Posterior cingulate gyrus (tissue), 11 donors: ENCODE measurements at regions not wholly inside any gene's neighbourhood (a gene's known extent, or its start where the extent isn't known, plus 50 kb on each side); places are given as distances from the start of the nearest gene placed in this dataset.

Experiments used
- DNase-seq, 10 donors: peaks; one replicate each; pipeline versions ENCODE4 v3.0.0 to v3.0.0-alpha.2; 2020 to 2021; ENCODE audit warnings: mixed read lengths in 3 of 10
- intact Hi-C: fragments of 100-400 bp; cut with DNase I; formaldehyde crosslinking; loops from one replicate; pipeline ENCODE4 v1.15.1; 2023

- intact Hi-C loops, result no loop called here
These were observed 112.3 kb upstream of the TOP1 start for GRCh38 chr20:40916276-40916675.

GRCh38 chr20:40920291-40920690 lies 108.3 kb upstream of the TOP1 start:
- intact Hi-C loops, result no loop called here
- no peak for DNase-seq

More at GRCh38 chr20:40916276-40916675, 112.3 kb upstream of the TOP1 start:
- no peak for DNase-seq

- DNase-seq, result no peak
- intact Hi-C loops, result no loop called here
These were observed 105.8 kb upstream of the TOP1 start for GRCh38 chr20:40922865-40923264.

GRCh38 chr20:40925829-40926510 lies 102.7 kb upstream of the TOP1 start:
- no peak for DNase-seq
- intact Hi-C loops, result no loop called here

GRCh38 chr20:40926928-40927327 lies 101.7 kb upstream of the TOP1 start:
- intact Hi-C loops, result no loop called here
- DNase-seq, result no peak

GRCh38 chr20:40930561-40930960 lies 98.1 kb upstream of the TOP1 start:
- intact Hi-C loops, result no loop called here
- DNase-seq, result no peak

GRCh38 chr20:40931410-40932044 lies 97.1 kb upstream of the TOP1 start:
- intact Hi-C loops, result no loop called here
- peak in 3 of 10 donors; percentile 11 to 22 (median 20) for DNase-seq

GRCh38 chr20:40932436-40932835 lies 96.2 kb upstream of the TOP1 start:
- DNase-seq, result no peak
- intact Hi-C loops, result no loop called here

- intact Hi-C loops, result no loop called here
- no peak for DNase-seq
These were observed 94.9 kb upstream of the TOP1 start for GRCh38 chr20:40933758-40934157.

- intact Hi-C loops, result no loop called here
- DNase-seq, result no peak
These were observed 90.6 kb upstream of the TOP1 start for GRCh38 chr20:40938020-40938419.

GRCh38 chr20:40939667-40940066 lies 89.0 kb upstream of the TOP1 start:
- DNase-seq, result no peak
- intact Hi-C loops, result no loop called here

- intact Hi-C loops, result no loop called here
- no peak for DNase-seq
These were observed 87.5 kb upstream of the TOP1 start for GRCh38 chr20:40941133-40941610.

GRCh38 chr20:40942006-40942405 lies 86.6 kb upstream of the TOP1 start:
- intact Hi-C loops, result no loop called here
- no peak for DNase-seq

- DNase-seq, result no peak
- intact Hi-C loops, result no loop called here
These were observed 85.8 kb upstream of the TOP1 start for GRCh38 chr20:40942775-40943174.

GRCh38 chr20:40943591-40943990 lies 85.0 kb upstream of the TOP1 start:
- intact Hi-C loops, result no loop called here
- no peak for DNase-seq

- intact Hi-C loops, result loop anchor here (5.0 kb wide), 2 partner anchors 203 to 1058 kb away; no protein-coding TSS in a partner anchor
- DNase-seq, result no peak
These were observed 83.4 kb upstream of the TOP1 start for GRCh38 chr20:40945189-40945588.

GRCh38 chr20:40945754-40946450 lies 82.7 kb upstream of the TOP1 start:
- peak; percentile 40 to 95 (median 70) for DNase-seq
- intact Hi-C loops, result loop anchor here (5.0 kb wide), 2 partner anchors 204 to 1059 kb away; no protein-coding TSS in a partner anchor

- intact Hi-C loops, result loop anchor here (5.0 kb wide), 2 partner anchors 204 to 1059 kb away; no protein-coding TSS in a partner anchor
- no peak for DNase-seq
These were observed 82.2 kb upstream of the TOP1 start for GRCh38 chr20:40946451-40946850.

GRCh38 chr20:40948465-40949267 lies 80.0 kb upstream of the TOP1 start:
- DNase-seq, result no peak
- intact Hi-C loops, result loop anchor here (5.0 kb wide), 2 partner anchors 206 to 1061 kb away; no protein-coding TSS in a partner anchor

- intact Hi-C loops, result loop anchor here (5.0 kb wide), 2 partner anchors 207 to 1062 kb away; no protein-coding TSS in a partner anchor
- no peak for DNase-seq
These were observed 79.3 kb upstream of the TOP1 start for GRCh38 chr20:40949346-40949745.
